GM12878 (cell line): ENCODE measurements at regions not wholly inside any gene's neighbourhood (a gene's known extent, or its start where the extent isn't known, plus 50 kb on each side); places are given as distances from the start of the nearest gene placed in this dataset.

Experiments used
- ATAC-seq: fragments of 200-7000 bp; cut with Tn5 transposase; 3 replicates; pipeline ENCODE4 v1.9.1; 2020; ENCODE audit warnings: mild to moderate bottlenecking, moderate library complexity
- BruUV-seq: library from RNA; stranded (reverse); fragments of 400-500 nt; replicated peaks from 2 replicates; lab custom pipeline; 2021; lab: Mats Ljungman, UMichigan
- CTCF ChIA-PET: fragments of 300-600 bp; sonication (Branson Sonifier 250); formaldehyde crosslinking; extraction: SDS; loops from one replicate; lab custom pipeline; 2021; ENCODE audit warnings: inconsistent platforms; lab: Yijun Ruan, JAX
- POLR2A ChIA-PET: fragments of 350-600 bp; formaldehyde crosslinking; extraction: SDS; loops from one replicate; lab custom pipeline; 2021; ENCODE audit warnings: inconsistent platforms; lab: Charles Lee
- RAD21 ChIA-PET: fragments of 300-600 bp; sonication (Branson Sonifier 250); formaldehyde crosslinking; loops from one replicate; lab custom pipeline; 2023; ENCODE audit warnings: antibody characterized with exemption; ENCODE audit not compliant: unreplicated experiment; lab: Charles Lee
- SMC1A ChIA-PET: fragments of 300-600 bp; sonication (Branson Sonifier 250); formaldehyde crosslinking; loops from one replicate; lab custom pipeline; 2023; ENCODE audit not compliant: unreplicated experiment, uncharacterized antibody; lab: Charles Lee
- DNase-seq: peaks from one replicate; pipeline ENCODE4 v3.0.0-alpha.2; 2011; ENCODE audit warnings: low read depth, low spot score
- FAIRE-seq: peaks from 3 replicates; lab custom pipeline; 2011; peaks lifted over from hg19 to GRCh38; lab: Jason Lieb, UNC
- H2AFZ ChIP-seq: 2 replicates; pipeline ENCODE4 v1.6.0; 2011; ENCODE audit warnings: low read depth, low read length, control low read depth; ENCODE audit not compliant: control insufficient read depth
- H3K27ac ChIP-seq: 2 replicates; pipeline ENCODE4 v1.5.1; 2011; ENCODE audit warnings: control low read depth; ENCODE audit not compliant: control insufficient read depth, insufficient read depth
- H3K27me3 ChIP-seq, 2 experiments: replicated peaks in 1 of 2; 2 replicates each; pipeline versions ENCODE4 v1.6.0 to v1.6.1; 2011; ENCODE audit warnings: low read length in 1 of 2; ENCODE audit not compliant: control insufficient read depth in 2 of 2, insufficient read depth in 2 of 2
- H3K36me3 ChIP-seq, 2 experiments: 2 replicates each; pipeline ENCODE4 v1.5.1; 2011; ENCODE audit warnings: low read length in 1 of 2; ENCODE audit not compliant: control insufficient read depth in 2 of 2, insufficient read depth in 2 of 2
- H3K4me1 ChIP-seq: 2 replicates; pipeline ENCODE4 v1.6.1; 2011; ENCODE audit warnings: mild to moderate bottlenecking, low read length, moderate library complexity, mixed read lengths; ENCODE audit not compliant: control insufficient read depth, insufficient read depth
- H3K4me2 ChIP-seq: 2 replicates; pipeline ENCODE4 v1.6.0; 2011; ENCODE audit warnings: control low read depth; ENCODE audit not compliant: control insufficient read depth, insufficient read depth
- H3K4me3 ChIP-seq: fragments of 200-600 bp; sonication (generic); 2 replicates; pipeline ENCODE4 v1.5.1; 2016
- H3K79me2 ChIP-seq: 2 replicates; pipeline ENCODE4 v1.6.0; 2011; ENCODE audit warnings: low read length; ENCODE audit not compliant: control insufficient read depth, insufficient read depth
- H3K9ac ChIP-seq: 2 replicates; pipeline ENCODE4 v1.8.0; 2011; ENCODE audit warnings: low read length, control low read depth, mixed read lengths; ENCODE audit not compliant: control insufficient read depth, insufficient read depth
- H3K9me3 ChIP-seq: replicated peaks from 3 replicates; pipeline ENCODE4 v1.5.1; 2011; ENCODE audit warnings: mild to moderate bottlenecking, low read length; ENCODE audit not compliant: control insufficient read depth, insufficient read depth
- H4K20me1 ChIP-seq: 2 replicates; pipeline ENCODE4 v1.6.0; 2011; ENCODE audit not compliant: control insufficient read depth, insufficient read depth
- HCFC1 ChIP-seq: fragments of 150-350 bp; IDR thresholded peaks from 2 replicates; pipeline ENCODE4 v1.6.1; 2014; ENCODE audit warnings: low read length
- IRF4 ChIP-seq: IDR thresholded peaks from 2 replicates; pipeline ENCODE4 v1.6.1; 2011; ENCODE audit warnings: low read depth, low read length
- MEF2A ChIP-seq: IDR thresholded peaks from 2 replicates; pipeline ENCODE4 v1.6.1; 2011; ENCODE audit warnings: low read depth, mild to moderate bottlenecking, low read length, moderate library complexity; ENCODE audit not compliant: insufficient read depth
- NFXL1 ChIP-seq: fragments of 450-650 bp; IDR thresholded peaks from 2 replicates; pipeline ENCODE4 v1.6.1; 2017; ENCODE audit warnings: antibody characterized with exemption, mild to moderate bottlenecking, borderline replicate concordance
- NR2C1 ChIP-seq: fragments of 450-650 bp; IDR thresholded peaks from 2 replicates; pipeline ENCODE4 v1.6.1; 2017; ENCODE audit warnings: antibody characterized with exemption, mild to moderate bottlenecking, moderate library complexity
- RAD21 ChIP-seq: IDR thresholded peaks from 2 replicates; pipeline ENCODE4 v1.6.1; 2011; ENCODE audit warnings: mild to moderate bottlenecking, low read depth, low read length, moderate library complexity; ENCODE audit not compliant: insufficient read depth
- SMAD5 ChIP-seq: IDR thresholded peaks from 2 replicates; pipeline ENCODE4 v1.6.1; 2016; ENCODE audit warnings: antibody characterized with exemption, low read depth
- STAT3 ChIP-seq: IDR thresholded peaks from 2 replicates; pipeline ENCODE4 v1.6.1; 2011; ENCODE audit warnings: low read depth, low read length, improper control_type of control experiment
- TCF12 ChIP-seq: IDR thresholded peaks from 2 replicates; pipeline ENCODE4 v1.6.1; 2011; ENCODE audit warnings: low read depth, mild to moderate bottlenecking, low read length
- WGBS: methylation state at CpG from one replicate; pipeline ENCODE4 v1.1.6; 2016; ENCODE audit warnings: low lambda C conversion rate; ENCODE audit not compliant: insufficient replicate concordance, insufficient coverage; ENCODE audit errors: missing lambda C conversion rate; 5-methylcytosine and 5-hydroxymethylcytosine counted together
- in situ Hi-C: fragments of 300-500 bp; cut with MboI; formaldehyde crosslinking; loops from 9 replicates; pipeline ENCODE4 v1.14.3; 2018; ENCODE audit warnings: mixed read lengths
- intact Hi-C: fragments of 100-400 bp; cut with micrococcal nuclease; formaldehyde crosslinking; loops from one replicate; pipeline ENCODE4 v1.14.2; 2022; ENCODE audit not compliant: unreplicated experiment
- TF ChIP-seq, protein P1 (sequence below): fragments of 450-650 bp; IDR thresholded peaks from 2 replicates; pipeline ENCODE4 v1.6.1; 2017; ENCODE audit warnings: mild to moderate bottlenecking, moderate library complexity
- TF ChIP-seq, protein P2 (sequence below): fragments of 450-650 bp; IDR thresholded peaks from 2 replicates; pipeline ENCODE4 v1.6.1; 2018; ENCODE audit warnings: mild to moderate bottlenecking, low read depth, moderate library complexity; ENCODE audit not compliant: partially characterized antibody
- TF ChIP-seq, protein P3 (sequence below): IDR thresholded peaks from 2 replicates; pipeline ENCODE4 v1.6.1; 2012; ENCODE audit warnings: mild to moderate bottlenecking, low read depth, low read length

DNA sequence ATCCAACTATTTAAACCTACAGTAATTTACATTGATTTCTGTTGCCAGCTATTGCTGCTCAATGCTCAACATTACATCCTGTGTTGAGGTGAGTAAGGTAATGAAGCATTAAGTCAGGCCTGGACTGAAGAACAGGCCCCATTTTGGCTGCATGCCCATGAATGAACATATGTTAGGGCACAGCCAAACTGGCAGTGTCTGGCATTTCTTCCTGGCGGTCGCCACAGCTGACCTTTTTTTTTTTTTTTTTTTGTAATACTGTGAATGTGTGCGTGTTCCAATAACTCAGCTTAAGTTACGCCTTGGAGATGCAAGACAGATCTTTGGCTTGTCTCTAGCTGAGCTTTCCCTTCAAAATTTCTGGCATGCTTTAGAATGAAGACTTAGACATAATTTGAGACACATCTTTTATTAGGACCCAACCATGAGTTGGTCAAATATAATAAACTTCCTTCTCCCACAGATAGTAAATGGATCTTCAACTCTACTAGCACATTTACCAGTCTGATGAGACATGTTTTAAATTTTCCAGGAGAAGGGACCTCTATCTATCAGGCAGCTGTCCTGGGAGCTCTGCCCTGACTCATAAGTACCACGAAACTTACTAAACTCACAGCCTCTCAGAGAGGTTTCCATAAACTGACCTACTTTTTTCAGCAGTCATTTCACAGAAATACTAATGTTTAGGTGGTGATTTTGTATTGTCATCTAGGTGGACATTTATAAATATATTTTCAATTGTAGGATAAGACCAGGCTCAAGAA is 341.1 kb upstream of the RUNX1 start (continued):
- TF ChIP-seq, protein P1, sequence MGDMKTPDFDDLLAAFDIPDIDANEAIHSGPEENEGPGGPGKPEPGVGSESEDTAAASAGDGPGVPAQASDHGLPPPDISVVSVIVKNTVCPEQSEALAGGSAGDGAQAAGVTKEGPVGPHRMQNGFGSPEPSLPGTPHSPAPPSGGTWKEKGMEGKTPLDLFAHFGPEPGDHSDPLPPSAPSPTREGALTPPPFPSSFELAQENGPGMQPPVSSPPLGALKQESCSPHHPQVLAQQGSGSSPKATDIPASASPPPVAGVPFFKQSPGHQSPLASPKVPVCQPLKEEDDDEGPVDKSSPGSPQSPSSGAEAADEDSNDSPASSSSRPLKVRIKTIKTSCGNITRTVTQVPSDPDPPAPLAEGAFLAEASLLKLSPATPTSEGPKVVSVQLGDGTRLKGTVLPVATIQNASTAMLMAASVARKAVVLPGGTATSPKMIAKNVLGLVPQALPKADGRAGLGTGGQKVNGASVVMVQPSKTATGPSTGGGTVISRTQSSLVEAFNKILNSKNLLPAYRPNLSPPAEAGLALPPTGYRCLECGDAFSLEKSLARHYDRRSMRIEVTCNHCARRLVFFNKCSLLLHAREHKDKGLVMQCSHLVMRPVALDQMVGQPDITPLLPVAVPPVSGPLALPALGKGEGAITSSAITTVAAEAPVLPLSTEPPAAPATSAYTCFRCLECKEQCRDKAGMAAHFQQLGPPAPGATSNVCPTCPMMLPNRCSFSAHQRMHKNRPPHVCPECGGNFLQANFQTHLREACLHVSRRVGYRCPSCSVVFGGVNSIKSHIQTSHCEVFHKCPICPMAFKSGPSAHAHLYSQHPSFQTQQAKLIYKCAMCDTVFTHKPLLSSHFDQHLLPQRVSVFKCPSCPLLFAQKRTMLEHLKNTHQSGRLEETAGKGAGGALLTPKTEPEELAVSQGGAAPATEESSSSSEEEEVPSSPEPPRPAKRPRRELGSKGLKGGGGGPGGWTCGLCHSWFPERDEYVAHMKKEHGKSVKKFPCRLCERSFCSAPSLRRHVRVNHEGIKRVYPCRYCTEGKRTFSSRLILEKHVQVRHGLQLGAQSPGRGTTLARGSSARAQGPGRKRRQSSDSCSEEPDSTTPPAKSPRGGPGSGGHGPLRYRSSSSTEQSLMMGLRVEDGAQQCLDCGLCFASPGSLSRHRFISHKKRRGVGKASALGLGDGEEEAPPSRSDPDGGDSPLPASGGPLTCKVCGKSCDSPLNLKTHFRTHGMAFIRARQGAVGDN: no peak
- no peak for TF ChIP-seq NFXL1
- no peak for TF ChIP-seq HCFC1

DNA sequence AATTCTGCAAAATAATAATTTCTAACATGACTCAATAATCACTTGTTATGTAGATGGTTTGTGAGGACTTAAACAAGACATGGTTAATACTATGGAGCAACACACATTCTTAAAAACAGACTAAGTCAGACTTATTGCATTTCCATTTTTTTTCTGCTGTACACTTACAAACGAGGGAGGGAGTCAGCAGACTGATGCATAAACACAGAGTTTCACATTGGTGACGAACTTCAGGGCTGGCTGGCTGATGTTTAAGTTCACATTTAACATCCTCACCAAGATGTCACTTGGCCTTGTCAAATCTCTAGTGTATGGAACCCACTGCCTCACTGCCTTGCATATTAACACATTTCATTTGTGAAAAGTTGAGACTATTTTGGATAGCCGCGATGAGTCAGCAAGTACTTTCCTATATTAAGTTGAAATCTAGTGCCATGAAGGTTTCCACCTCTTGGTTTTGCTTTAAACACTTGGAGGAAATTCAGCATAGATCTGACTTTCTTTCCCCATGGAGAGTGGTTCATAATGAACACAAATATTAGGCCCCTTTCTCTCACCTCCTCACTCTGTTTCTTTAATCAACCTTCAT is 337.5 kb upstream of the RUNX1 start:
- H3K79me2 ChIP-seq: no peaks in the 10 kb centered on the region
- intact Hi-C loops: no loop called here
- ATAC-seq: no peak
- no peak overlapping the region for H2AFZ ChIP-seq
- H3K9me3 ChIP-seq: no peaks in the 10 kb centered on the region
- ChIA-PET POLR2A (no interaction called here), CTCF (no interaction called here), RAD21 (no interaction called here), SMC1A (no interaction called here)
- no peaks in the 10 kb centered on the region for H3K36me3 ChIP-seq
- no peak overlapping the region for H3K4me3 ChIP-seq
- H4K20me1 ChIP-seq: no peaks in the 10 kb centered on the region
- in situ Hi-C loops: no loop called here
- no peaks in the 10 kb centered on the region for H3K4me1 ChIP-seq
- 49% methylated on average over 4 of the region's 4 CpGs for WGBS
- BruUV-seq: no TSS peak
- no peak for DNase-seq
- H3K27ac ChIP-seq: no peak overlapping the region
- FAIRE-seq: no peak
- no peaks in the 10 kb centered on the region; a peak in 1 of 4 replicates for H3K27me3 ChIP-seq
- no peak overlapping the region for H3K9ac ChIP-seq
- no peak overlapping the region for H3K4me2 ChIP-seq
- TF ChIP-seq, protein P2, sequence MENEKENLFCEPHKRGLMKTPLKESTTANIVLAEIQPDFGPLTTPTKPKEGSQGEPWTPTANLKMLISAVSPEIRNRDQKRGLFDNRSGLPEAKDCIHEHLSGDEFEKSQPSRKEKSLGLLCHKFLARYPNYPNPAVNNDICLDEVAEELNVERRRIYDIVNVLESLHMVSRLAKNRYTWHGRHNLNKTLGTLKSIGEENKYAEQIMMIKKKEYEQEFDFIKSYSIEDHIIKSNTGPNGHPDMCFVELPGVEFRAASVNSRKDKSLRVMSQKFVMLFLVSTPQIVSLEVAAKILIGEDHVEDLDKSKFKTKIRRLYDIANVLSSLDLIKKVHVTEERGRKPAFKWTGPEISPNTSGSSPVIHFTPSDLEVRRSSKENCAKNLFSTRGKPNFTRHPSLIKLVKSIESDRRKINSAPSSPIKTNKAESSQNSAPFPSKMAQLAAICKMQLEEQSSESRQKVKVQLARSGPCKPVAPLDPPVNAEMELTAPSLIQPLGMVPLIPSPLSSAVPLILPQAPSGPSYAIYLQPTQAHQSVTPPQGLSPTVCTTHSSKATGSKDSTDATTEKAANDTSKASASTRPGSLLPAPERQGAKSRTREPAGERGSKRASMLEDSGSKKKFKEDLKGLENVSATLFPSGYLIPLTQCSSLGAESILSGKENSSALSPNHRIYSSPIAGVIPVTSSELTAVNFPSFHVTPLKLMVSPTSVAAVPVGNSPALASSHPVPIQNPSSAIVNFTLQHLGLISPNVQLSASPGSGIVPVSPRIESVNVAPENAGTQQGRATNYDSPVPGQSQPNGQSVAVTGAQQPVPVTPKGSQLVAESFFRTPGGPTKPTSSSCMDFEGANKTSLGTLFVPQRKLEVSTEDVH: no peak
- TF ChIP-seq SMAD5: no peak
- TF ChIP-seq RAD21: no peak
- no peak for TF ChIP-seq NR2C1
- TF ChIP-seq, protein P3, sequence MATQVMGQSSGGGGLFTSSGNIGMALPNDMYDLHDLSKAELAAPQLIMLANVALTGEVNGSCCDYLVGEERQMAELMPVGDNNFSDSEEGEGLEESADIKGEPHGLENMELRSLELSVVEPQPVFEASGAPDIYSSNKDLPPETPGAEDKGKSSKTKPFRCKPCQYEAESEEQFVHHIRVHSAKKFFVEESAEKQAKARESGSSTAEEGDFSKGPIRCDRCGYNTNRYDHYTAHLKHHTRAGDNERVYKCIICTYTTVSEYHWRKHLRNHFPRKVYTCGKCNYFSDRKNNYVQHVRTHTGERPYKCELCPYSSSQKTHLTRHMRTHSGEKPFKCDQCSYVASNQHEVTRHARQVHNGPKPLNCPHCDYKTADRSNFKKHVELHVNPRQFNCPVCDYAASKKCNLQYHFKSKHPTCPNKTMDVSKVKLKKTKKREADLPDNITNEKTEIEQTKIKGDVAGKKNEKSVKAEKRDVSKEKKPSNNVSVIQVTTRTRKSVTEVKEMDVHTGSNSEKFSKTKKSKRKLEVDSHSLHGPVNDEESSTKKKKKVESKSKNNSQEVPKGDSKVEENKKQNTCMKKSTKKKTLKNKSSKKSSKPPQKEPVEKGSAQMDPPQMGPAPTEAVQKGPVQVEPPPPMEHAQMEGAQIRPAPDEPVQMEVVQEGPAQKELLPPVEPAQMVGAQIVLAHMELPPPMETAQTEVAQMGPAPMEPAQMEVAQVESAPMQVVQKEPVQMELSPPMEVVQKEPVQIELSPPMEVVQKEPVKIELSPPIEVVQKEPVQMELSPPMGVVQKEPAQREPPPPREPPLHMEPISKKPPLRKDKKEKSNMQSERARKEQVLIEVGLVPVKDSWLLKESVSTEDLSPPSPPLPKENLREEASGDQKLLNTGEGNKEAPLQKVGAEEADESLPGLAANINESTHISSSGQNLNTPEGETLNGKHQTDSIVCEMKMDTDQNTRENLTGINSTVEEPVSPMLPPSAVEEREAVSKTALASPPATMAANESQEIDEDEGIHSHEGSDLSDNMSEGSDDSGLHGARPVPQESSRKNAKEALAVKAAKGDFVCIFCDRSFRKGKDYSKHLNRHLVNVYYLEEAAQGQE: no peak
- no peak for TF ChIP-seq IRF4
- TF ChIP-seq STAT3: no peak
- no peak for TF ChIP-seq TCF12
- TF ChIP-seq MEF2A: no peak
